MCF 10A (cell line): ENCODE measurements at regions not wholly inside any gene's neighbourhood (a gene's known extent, or its start where the extent isn't known, plus 50 kb on each side); places are given as distances from the start of the nearest gene placed in this dataset.
"Not testable (repeated sequence)": the region's sequence is repeated elsewhere in the genome, so short reads cannot be mapped to it uniquely, and the experiment has no call there.

Experiments
- BruUV-seq: library from RNA; stranded (reverse); fragments of 400-500 nt; replicated peaks from 2 replicates; lab custom pipeline; 2021; lab: Mats Ljungman, UMichigan
- CTCF ChIA-PET: fragments of 300-600 bp; sonication (Branson Sonifier 250); formaldehyde crosslinking; extraction: SDS; loops from one replicate; lab custom pipeline; 2021; ENCODE audit warnings: antibody characterized with exemption, inconsistent platforms; lab: Yijun Ruan, JAX
- POLR2A ChIA-PET: fragments of 300-600, 350-650 bp; sonication (Branson Sonifier 250); formaldehyde crosslinking; extraction: SDS; loops from one replicate; lab custom pipeline; 2020; ENCODE audit warnings: antibody characterized with exemption, inconsistent platforms; lab: Yijun Ruan, JAX
- DNase-seq: peaks from one replicate; pipeline ENCODE4 v3.0.0-alpha.2; 2018; ENCODE audit not compliant: unreplicated experiment
- H3K27ac Mint-ChIP-seq: one replicate; pipeline ENCODE4 v1.8.0; 2022; ENCODE audit warnings: mild to moderate bottlenecking, low read depth, mixed read lengths; ENCODE audit not compliant: unreplicated experiment
- H3K27me3 Mint-ChIP-seq: one replicate; pipeline ENCODE4 v1.8.0; 2022; ENCODE audit warnings: mixed read lengths; ENCODE audit not compliant: insufficient read depth, unreplicated experiment
- H3K36me3 Mint-ChIP-seq: one replicate; pipeline ENCODE4 v1.8.0; 2022; ENCODE audit warnings: mild to moderate bottlenecking, moderate library complexity, mixed read lengths; ENCODE audit not compliant: insufficient read depth, unreplicated experiment
- H3K4me1 Mint-ChIP-seq: one replicate; pipeline ENCODE4 v1.8.0; 2022; ENCODE audit warnings: mixed read lengths; ENCODE audit not compliant: insufficient read depth, unreplicated experiment
- H3K4me3 Mint-ChIP-seq: one replicate; pipeline ENCODE4 v1.8.0; 2022; ENCODE audit warnings: mild to moderate bottlenecking, moderate library complexity, mixed read lengths; ENCODE audit not compliant: unreplicated experiment
- H3K9me3 Mint-ChIP-seq: one replicate; pipeline ENCODE4 v1.8.0; 2022; ENCODE audit warnings: mixed read lengths; ENCODE audit not compliant: unreplicated experiment
- intact Hi-C: fragments of 100-400 bp; cut with micrococcal nuclease; formaldehyde crosslinking; loops from 2 replicates; pipeline ENCODE4 v1.14.1; 2022
- TF ChIP-seq, protein P1 (sequence below): fragments of 200-600 bp; IDR thresholded peaks from one replicate; pipeline ENCODE4 v1.8.0; 2022; ENCODE audit warnings: antibody characterized with exemption, mild to moderate bottlenecking; ENCODE audit not compliant: unreplicated experiment

DNA sequence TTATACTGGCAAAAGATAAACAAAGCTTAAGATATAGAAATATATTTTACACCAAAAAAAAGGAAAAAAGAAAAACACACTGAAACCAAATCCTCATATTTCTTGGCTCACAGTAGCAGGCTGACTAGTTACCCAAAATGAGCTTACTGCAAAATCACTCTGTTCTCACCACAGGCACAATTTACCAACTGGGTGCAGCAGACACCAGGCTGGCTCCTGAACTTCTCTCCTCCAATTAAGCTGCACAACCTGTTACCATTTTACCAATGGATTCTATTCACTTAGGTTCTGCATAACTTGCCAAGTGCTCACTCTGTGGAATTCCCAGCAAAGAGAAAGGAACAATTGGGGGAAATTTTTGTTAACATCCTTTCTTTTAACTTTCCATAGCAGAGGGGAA is 679.3 kb downstream of the ZEB2 start:
- ChIA-PET POLR2A (no interaction called here), CTCF (interaction anchor here (0.7 to 0.8 kb wide), 2 partner anchors 157 to 251 kb away, joined by 3 read pairs; no protein-coding TSS in a partner anchor)
- no peak overlapping the region for H3K4me3 Mint-ChIP-seq
- H3K27ac Mint-ChIP-seq: no peak overlapping the region
- intact Hi-C loops: no loop called here
- no peak for DNase-seq
- no peaks in the 10 kb centered on the region for H3K36me3 Mint-ChIP-seq
- no peaks in the 10 kb centered on the region for H3K4me1 Mint-ChIP-seq
- no TSS peak for BruUV-seq
- TF ChIP-seq, protein P1, sequence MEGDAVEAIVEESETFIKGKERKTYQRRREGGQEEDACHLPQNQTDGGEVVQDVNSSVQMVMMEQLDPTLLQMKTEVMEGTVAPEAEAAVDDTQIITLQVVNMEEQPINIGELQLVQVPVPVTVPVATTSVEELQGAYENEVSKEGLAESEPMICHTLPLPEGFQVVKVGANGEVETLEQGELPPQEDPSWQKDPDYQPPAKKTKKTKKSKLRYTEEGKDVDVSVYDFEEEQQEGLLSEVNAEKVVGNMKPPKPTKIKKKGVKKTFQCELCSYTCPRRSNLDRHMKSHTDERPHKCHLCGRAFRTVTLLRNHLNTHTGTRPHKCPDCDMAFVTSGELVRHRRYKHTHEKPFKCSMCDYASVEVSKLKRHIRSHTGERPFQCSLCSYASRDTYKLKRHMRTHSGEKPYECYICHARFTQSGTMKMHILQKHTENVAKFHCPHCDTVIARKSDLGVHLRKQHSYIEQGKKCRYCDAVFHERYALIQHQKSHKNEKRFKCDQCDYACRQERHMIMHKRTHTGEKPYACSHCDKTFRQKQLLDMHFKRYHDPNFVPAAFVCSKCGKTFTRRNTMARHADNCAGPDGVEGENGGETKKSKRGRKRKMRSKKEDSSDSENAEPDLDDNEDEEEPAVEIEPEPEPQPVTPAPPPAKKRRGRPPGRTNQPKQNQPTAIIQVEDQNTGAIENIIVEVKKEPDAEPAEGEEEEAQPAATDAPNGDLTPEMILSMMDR: no peak
- no peaks in the 10 kb centered on the region for H3K9me3 Mint-ChIP-seq
- no peaks in the 10 kb centered on the region for H3K27me3 Mint-ChIP-seq

DNA sequence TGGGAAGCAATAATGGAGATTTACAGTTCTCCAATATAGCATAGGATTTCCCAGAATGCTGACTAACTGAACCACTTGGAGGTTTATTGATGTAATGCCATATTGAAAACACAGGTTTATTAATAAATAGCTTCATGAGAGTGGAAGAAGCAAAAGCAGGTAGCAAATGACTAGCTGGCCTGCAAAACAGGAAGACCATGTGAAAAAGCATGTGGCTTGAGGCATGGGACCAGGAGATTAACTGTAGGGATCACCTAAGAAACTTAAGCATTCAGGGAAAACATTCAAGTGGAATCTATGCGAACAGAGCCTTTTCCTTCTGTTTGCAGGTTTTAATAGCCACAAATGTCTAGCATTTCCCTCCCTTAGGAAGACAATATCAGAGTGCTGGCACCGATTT is 679.7 kb downstream of the ZEB2 start:
- Mint-ChIP-seq H3K4me3 (no peak overlapping the region), H3K4me1 (no peaks in the 10 kb centered on the region), H3K27me3 (no peaks in the 10 kb centered on the region), H3K36me3 (no peaks in the 10 kb centered on the region), H3K27ac (no peak overlapping the region), H3K9me3 (no peaks in the 10 kb centered on the region)
- DNase-seq: no peak
- intact Hi-C loops: no loop called here
- TF ChIP-seq, protein P1: no peak
- ChIA-PET POLR2A (no interaction called here), CTCF (no interaction called here)
- no TSS peak for BruUV-seq

DNA sequence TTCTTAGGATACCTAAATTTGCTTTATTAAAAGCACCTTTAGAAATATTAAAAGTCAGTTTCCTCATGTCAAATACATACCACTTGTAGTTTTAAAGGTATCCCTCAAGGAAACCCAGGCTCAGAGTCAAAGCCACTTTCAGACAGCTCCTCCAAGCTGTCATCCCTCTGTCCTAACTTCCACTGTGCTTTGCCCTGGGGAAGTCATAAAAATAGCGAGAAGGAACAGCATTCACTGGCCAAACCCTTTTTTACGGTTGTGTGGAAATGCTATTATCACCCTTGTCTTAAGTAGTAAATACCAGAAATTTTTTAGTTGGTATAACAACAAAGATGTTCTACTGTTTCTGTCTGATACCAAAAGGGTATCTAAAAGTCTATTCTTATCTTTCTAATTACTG is 680.5 kb downstream of the ZEB2 start:
- Mint-ChIP-seq H3K9me3 (no peaks in the 10 kb centered on the region), H3K36me3 (no peaks in the 10 kb centered on the region), H3K4me1 (no peaks in the 10 kb centered on the region), H3K27me3 (no peaks in the 10 kb centered on the region), H3K4me3 (no peak overlapping the region), H3K27ac (no peak overlapping the region)
- no peak for DNase-seq
- no TSS peak for BruUV-seq
- intact Hi-C loops: no loop called here
- TF ChIP-seq, protein P1: no peak
- ChIA-PET POLR2A (no interaction called here), CTCF (no interaction called here)

DNA sequence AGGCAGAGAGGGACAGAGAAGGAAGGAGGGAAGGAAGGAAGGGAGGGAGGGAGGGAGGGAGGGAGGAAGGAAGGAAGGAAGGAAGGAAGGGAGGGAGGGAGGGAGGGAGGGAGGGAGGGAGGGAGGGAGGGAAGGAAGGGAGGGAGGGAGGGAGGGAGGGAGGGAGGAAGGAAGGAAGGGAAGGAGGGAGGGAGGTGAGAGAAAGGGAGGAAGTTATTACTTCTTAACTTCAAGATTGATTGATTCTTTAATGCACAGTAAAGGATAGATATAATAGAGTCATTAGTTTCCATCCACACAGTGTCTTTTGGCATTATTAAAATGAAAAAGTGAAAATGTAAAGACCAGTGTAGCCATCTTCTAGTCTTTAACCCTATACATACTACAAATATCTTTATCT is 682.9 kb downstream of the ZEB2 start:
- H3K27ac Mint-ChIP-seq, H3K9me3 Mint-ChIP-seq, H3K4me3 Mint-ChIP-seq, H3K27me3 Mint-ChIP-seq, intact Hi-C loops, H3K36me3 Mint-ChIP-seq, POLR2A ChIA-PET, DNase-seq, BruUV-seq, H3K4me1 Mint-ChIP-seq: not testable (repeated sequence)
- CTCF ChIA-PET: interaction anchor here (0.6 kb wide), 1 partner anchor 30 kb away, joined by 3 read pairs; no protein-coding TSS in a partner anchor

DNA sequence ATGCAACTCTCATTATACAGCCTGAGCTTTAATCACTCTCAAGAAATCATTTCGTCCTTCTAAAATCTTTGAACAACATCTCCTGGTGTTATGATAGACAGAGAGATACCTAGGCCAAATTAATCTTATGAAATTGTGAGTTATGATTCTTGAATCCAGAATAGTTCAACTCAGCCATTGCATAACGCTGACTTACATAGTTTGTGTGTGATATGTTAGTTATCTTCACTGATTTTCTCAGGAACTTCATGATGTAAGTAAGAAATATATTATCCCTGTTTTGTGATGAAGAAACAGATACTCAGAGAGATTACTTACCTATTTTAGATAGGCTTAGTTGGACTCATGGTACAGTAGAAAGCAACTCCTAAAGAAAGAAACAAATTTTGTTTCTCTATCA is 684.4 kb downstream of the ZEB2 start:
- TF ChIP-seq, protein P1: no peak
- no peaks in the 10 kb centered on the region for H3K36me3 Mint-ChIP-seq

More for the DNA sequence above, 684.4 kb downstream of the ZEB2 start:
- Mint-ChIP-seq H3K4me3 (no peak overlapping the region), H3K27me3 (no peaks in the 10 kb centered on the region), H3K9me3 (no peaks in the 10 kb centered on the region), H3K27ac (no peak overlapping the region), H3K4me1 (no peaks in the 10 kb centered on the region)
- no TSS peak for BruUV-seq
- ChIA-PET POLR2A (no interaction called here), CTCF (interaction anchor here (0.5 to 1.0 kb wide), 5 partner anchors 95 to 1610 kb away, joined by 3 read pairs; no protein-coding TSS in a partner anchor)
- intact Hi-C loops: no loop called here
- DNase-seq: no peak
